Loucy (cell line): ENCODE measurements at regions not wholly inside any gene's neighbourhood (a gene's known extent, or its start where the extent isn't known, plus 50 kb on each side); places are given as distances from the start of the nearest gene placed in this dataset.

ENCODE experiments used
- H2AFZ ChIP-seq: fragments of 200-600 bp; sonication (generic); 2 replicates; pipeline ENCODE4 v1.6.0; 2016; ENCODE audit warnings: antibody characterized with exemption, mild to moderate bottlenecking, low read length, moderate library complexity
- H3F3A ChIP-seq: fragments of 200-600 bp; 2 replicates; pipeline ENCODE4 v1.6.0; 2016; ENCODE audit warnings: antibody characterized with exemption, low read depth, mild to moderate bottlenecking
- H3K27me3 ChIP-seq: fragments of 200-600 bp; sonication (generic); 2 replicates; pipeline ENCODE4 v1.6.1; 2014; ENCODE audit warnings: low read length, mild to moderate bottlenecking; ENCODE audit not compliant: insufficient read depth, poor library complexity, severe bottlenecking
- H3K36me3 ChIP-seq: fragments of 200-600 bp; sonication (generic); 2 replicates; pipeline ENCODE4 v1.6.1; 2016; ENCODE audit warnings: low read length; ENCODE audit not compliant: insufficient read depth
- H3K4me1 ChIP-seq: fragments of 200-600 bp; sonication (generic); 2 replicates; pipeline ENCODE4 v1.5.1; 2014; ENCODE audit warnings: low read length, mild to moderate bottlenecking; ENCODE audit not compliant: insufficient read depth, poor library complexity, severe bottlenecking
- H3K4me2 ChIP-seq: fragments of 200-600 bp; sonication (generic); 2 replicates; pipeline ENCODE4 v1.6.0; 2014; ENCODE audit warnings: antibody characterized with exemption, low read length, low read depth, mild to moderate bottlenecking; ENCODE audit not compliant: poor library complexity, severe bottlenecking
- H3K4me3 ChIP-seq: fragments of 200-600 bp; sonication (generic); 2 replicates; pipeline ENCODE4 v1.5.1; 2014; ENCODE audit warnings: low read length, mild to moderate bottlenecking, mixed read lengths; ENCODE audit not compliant: poor library complexity, severe bottlenecking
- H3K79me2 ChIP-seq: fragments of 200-600 bp; sonication (generic); 2 replicates; pipeline ENCODE4 v1.6.1; 2014; ENCODE audit warnings: low read length; ENCODE audit not compliant: insufficient read depth
- H3K9ac ChIP-seq: fragments of 200-600 bp; sonication (generic); 2 replicates; pipeline ENCODE4 v1.6.0; 2014; ENCODE audit warnings: mild to moderate bottlenecking, low read depth, low read length, moderate library complexity; ENCODE audit not compliant: poor library complexity, severe bottlenecking
- H3K9me2 ChIP-seq: fragments of 200-600 bp; sonication (generic); replicated peaks from 2 replicates; pipeline ENCODE4 v1.6.1; 2016; ENCODE audit warnings: low read depth, low read length, mixed read lengths
- H3K9me3 ChIP-seq: fragments of 200-600 bp; sonication (generic); 2 replicates; pipeline ENCODE4 v1.6.1; 2014; ENCODE audit warnings: mild to moderate bottlenecking, antibody characterized with exemption, low read length, low read depth; ENCODE audit not compliant: insufficient read depth
- H4K20me1 ChIP-seq: fragments of 200-600 bp; sonication (generic); 2 replicates; pipeline ENCODE4 v1.6.0; 2014; ENCODE audit warnings: antibody characterized with exemption, low read length, mild to moderate bottlenecking; ENCODE audit not compliant: insufficient read depth, poor library complexity, severe bottlenecking
- EZH2phosphoT487 ChIP-seq: fragments of 200-600 bp; IDR thresholded peaks from 2 replicates; pipeline ENCODE4 v1.6.1; 2018; ENCODE audit warnings: antibody characterized with exemption, mild to moderate bottlenecking, moderate library complexity, borderline replicate concordance
- TF ChIP-seq, protein P1 (sequence below): fragments of 200-600 bp; sonication (generic); conservative IDR thresholded peaks from 2 replicates; pipeline ENCODE4 v1.5.1; 2014; ENCODE audit warnings: mild to moderate bottlenecking, antibody characterized with exemption, low read length

DNA sequence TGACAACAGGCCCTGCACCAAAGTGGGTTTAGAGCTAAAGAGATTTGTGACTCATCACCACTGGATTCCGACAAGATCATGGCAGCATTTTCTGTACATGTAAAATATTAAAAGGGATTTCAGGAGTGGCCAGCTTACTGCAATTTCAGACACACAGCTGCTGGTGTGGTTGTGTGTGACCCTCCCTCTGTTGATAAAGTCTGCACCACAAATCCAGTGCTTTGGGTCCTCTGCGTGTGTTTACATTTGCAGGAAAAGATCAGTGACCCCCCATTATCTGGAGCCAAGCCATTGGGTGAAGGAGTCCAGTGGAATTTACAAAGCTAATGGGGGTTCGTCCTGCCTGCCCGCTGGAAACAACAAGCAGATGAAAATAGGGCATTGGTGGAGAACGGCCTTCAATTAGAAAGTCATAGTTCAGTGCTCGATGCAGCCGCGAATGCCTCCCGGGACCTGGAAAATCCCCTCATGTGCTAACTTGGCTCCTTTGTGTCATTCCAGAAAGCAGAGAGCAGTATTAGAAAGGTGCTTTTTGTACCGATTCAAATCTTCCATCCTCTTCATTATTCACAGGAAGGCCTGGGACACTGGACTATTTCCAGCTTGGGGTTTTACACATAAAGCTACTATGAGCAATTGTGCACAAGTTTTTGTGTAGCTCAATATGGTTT is 188.5 kb upstream of the TMEM132C start:
- TF ChIP-seq EZH2phosphoT487 = no peak
- TF ChIP-seq, protein P1, sequence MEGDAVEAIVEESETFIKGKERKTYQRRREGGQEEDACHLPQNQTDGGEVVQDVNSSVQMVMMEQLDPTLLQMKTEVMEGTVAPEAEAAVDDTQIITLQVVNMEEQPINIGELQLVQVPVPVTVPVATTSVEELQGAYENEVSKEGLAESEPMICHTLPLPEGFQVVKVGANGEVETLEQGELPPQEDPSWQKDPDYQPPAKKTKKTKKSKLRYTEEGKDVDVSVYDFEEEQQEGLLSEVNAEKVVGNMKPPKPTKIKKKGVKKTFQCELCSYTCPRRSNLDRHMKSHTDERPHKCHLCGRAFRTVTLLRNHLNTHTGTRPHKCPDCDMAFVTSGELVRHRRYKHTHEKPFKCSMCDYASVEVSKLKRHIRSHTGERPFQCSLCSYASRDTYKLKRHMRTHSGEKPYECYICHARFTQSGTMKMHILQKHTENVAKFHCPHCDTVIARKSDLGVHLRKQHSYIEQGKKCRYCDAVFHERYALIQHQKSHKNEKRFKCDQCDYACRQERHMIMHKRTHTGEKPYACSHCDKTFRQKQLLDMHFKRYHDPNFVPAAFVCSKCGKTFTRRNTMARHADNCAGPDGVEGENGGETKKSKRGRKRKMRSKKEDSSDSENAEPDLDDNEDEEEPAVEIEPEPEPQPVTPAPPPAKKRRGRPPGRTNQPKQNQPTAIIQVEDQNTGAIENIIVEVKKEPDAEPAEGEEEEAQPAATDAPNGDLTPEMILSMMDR = no peak
- Histone ChIP-seq H3K4me3 (no peak overlapping the region), H4K20me1 (no peaks in the 10 kb centered on the region), H3K9me3 (peaks cover 10% of the 10 kb centered on the region; the same call in 1 of the 2 replicates), H3K4me1 (no peaks in the 10 kb centered on the region), H3K9ac (no peak overlapping the region), H2AFZ (no peak overlapping the region), H3F3A (no peaks in the 10 kb centered on the region), H3K79me2 (no peaks in the 10 kb centered on the region), H3K9me2 (no peaks in the 10 kb centered on the region), H3K27me3 (no peaks in the 10 kb centered on the region), H3K4me2 (no peak overlapping the region), H3K36me3 (no peaks in the 10 kb centered on the region)

DNA sequence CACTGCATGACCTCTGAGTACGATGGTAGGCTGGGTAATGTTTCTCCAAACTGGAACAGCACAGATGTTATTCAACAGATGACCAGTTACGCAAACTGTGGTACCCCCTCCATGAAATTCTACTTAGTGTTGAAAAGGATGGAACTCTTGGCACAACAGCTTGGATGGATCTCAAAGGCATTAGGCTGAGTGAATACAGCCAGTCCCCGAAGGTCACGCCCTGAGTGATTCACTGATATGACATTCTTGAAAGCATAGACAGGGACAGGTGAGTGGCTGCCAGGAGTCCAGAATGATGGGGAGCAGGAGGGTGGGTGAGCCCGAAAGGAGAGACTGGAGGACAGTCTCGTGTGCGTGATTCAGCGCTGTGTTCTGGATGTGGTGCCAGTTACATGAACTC is 187.5 kb upstream of the TMEM132C start:
- Histone ChIP-seq H4K20me1 (no peaks in the 10 kb centered on the region), H3K36me3 (no peaks in the 10 kb centered on the region)

GRCh38 chr12:128083132-128083729 is 183.7 kb upstream of the TMEM132C start:
- no peaks in the 10 kb centered on the region for H3K79me2 ChIP-seq
- no peaks in the 10 kb centered on the region for H3K9me2 ChIP-seq
- H4K20me1 ChIP-seq = no peaks in the 10 kb centered on the region
- H3K4me2 ChIP-seq = no peak overlapping the region
- no peak overlapping the region for H3K4me3 ChIP-seq
- no peaks in the 10 kb centered on the region for H3F3A ChIP-seq
- H3K27me3 ChIP-seq = no peaks in the 10 kb centered on the region
- no peak overlapping the region for H2AFZ ChIP-seq
- H3K9me3 ChIP-seq = peaks cover 4% of the 10 kb centered on the region; the same call in 1 of the 2 replicates
- no peaks in the 10 kb centered on the region for H3K4me1 ChIP-seq
- no peak overlapping the region for H3K9ac ChIP-seq
- TF ChIP-seq, protein P1 = no peak
- TF ChIP-seq EZH2phosphoT487 = no peak
- H3K36me3 ChIP-seq = no peaks in the 10 kb centered on the region

More for the DNA sequence above, 187.5 kb upstream of the TMEM132C start:
- Histone ChIP-seq H2AFZ (no peak overlapping the region), H3K4me2 (no peak overlapping the region), H3K9me3 (peaks cover 10% of the 10 kb centered on the region; the same call in 1 of the 2 replicates), H3K9me2 (no peaks in the 10 kb centered on the region), H3K27me3 (no peaks in the 10 kb centered on the region), H3K79me2 (no peaks in the 10 kb centered on the region), H3K9ac (no peak overlapping the region), H3F3A (no peaks in the 10 kb centered on the region), H3K4me1 (no peaks in the 10 kb centered on the region), H3K4me3 (no peak overlapping the region)
- TF ChIP-seq, protein P1 = no peak
- no peak for TF ChIP-seq EZH2phosphoT487
